Body of pancreas (tissue), 4 donors: ENCODE measurements at regions not wholly inside any gene's neighbourhood (a gene's known extent, or its start where the extent isn't known, plus 50 kb on each side); places are given as distances from the start of the nearest gene placed in this dataset.

Source experiments
- CTCF ChIP-seq, 7 experiments: fragments of 450-650 bp in 4 of 7; fragments of 200-600 bp in 3 of 7; sonication (generic) in 3 of 7; IDR thresholded peaks; one replicate each; pipeline ENCODE4 v1.5.1; 2016 to 2019; ENCODE audit warnings: antibody characterized with exemption in 7 of 7
- POLR2A ChIP-seq, 3 donors: fragments of 450-650 bp; IDR thresholded peaks; one replicate each; pipeline ENCODE4 v1.6.1; 2016; ENCODE audit warnings: antibody characterized with exemption in 3 of 3, mild to moderate bottlenecking in 2 of 3

DNA sequence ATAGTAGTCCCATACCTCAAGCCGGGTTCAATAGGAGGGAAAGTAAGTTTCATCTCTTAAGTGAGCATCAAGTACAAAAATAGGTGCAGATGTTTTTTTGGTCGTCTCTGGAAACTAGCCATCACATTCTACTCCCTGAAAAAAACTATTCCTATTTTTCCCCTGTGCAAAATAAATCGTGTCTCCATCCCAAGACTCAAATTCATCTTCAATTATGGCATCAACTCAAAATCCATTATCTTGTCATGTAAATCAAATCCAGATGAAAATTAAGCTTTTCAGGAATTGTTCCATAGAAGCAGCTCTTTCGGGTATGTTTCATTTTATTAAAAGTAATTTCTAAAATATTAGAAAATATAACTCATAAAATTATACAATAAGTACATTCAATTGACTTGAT, 1368.4 kb downstream of the GRIK2 start:
- TF ChIP-seq CTCF (IDR thresholded peaks at IDR 0.05) (no peak), POLR2A (IDR thresholded peaks at IDR 0.05) (no peak)
